Activated CD4-positive, alpha-beta T cell treated with anti-CD3 and anti-CD28 coated beads for 4 hours (primary cell): ENCODE measurements at regions not wholly inside any gene's neighbourhood (a gene's known extent, or its start where the extent isn't known, plus 50 kb on each side); places are given as distances from the start of the nearest gene placed in this dataset.
"Not testable (repeated sequence)": the region's sequence is repeated elsewhere in the genome, so short reads cannot be mapped to it uniquely, and the experiment has no call there.

Experiments
- DNase-seq, 2 donors: peaks; one replicate each; pipeline ENCODE4 v3.0.0-alpha.2; 2020

DNA sequence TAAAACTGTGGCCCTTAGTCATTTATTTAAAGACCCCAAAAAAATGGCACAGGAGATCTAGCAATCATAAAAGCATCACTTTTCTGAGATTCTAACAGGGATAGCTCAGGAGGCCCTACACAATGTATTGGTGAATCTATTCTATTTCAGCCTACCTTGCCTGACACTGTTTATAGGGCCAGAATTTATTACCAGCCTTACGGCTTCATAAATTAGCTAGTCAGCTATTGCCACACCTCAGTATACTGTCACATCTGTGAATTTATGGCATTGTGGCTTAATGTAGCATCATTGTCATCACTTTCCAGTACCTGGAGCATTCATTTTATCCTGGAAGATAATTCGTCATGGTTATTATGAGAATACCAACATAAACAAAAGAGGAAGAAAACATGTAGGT, 121.2 kb upstream of the ERG start:
- no peak for DNase-seq

DNA sequence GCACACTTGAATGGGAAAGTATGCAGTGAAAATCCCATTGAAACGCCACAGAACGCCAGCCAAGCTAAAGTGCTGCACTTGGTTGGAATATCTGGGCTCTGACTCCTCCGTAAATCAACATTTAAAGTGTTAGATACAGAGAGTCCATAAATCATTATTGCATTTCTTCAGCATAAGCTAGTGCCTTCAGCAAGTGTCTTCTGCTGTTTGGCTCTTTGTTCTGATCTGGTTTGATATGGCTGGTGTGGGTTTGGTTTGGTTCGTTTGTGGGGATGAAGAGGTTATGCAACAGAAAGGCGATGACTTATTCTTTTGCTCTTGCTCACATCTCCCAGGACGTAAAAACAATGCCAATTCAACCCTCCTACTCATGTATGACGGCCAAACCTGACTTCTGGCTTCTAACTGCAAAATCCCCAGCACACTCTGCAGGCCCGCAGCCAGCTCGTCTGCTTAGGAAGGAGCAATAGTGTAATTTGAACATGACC, 121.8 kb upstream of the ERG start:
- no peak for DNase-seq

DNA sequence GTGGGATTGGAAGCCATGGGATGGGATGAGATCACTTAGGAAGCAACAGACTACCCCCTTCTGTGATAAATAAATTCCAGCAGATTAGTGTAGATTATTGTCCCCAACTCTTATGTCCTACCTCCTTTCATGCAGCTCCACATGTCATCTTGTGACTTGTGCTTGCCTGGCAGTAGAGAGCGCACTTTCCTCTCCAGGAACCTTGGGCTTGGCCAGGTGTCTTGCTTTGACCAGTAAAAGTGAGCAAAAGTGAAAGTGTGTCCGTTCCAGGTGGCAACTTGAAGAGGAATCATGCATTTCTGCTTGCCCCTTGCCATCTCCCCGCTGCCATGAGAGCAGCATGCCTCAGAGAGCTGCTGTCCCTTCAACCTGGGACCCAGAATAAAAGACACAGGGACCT, 122.9 kb upstream of the ERG start:
- no peak for DNase-seq

DNA sequence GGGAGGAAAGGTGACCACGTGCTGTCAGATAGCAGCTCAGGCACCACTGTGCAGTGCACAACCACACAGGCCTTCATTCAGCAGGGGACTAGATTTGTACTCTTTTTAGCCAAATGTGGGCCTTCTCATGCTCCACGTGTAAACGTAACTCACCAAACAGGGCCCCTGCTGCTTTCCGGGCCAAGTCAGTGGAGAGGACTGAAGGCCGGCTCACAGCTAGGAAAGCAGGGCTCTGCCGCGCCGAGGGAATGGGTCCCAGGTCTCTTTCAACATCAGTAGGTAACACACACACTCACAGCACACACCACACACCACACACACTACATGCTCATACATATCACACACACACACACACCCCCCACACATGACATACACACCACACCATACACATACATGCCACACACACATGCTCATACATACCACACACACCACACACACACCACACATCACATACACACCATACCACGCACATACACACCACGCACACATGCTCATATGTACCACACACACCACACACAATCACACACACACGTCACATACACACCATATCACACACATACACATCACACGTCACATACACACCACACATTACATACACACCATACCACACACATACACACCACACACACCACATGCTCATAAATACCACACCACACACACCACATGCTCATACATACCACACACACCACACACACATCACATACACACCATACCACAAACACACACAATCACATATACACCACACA, 124.0 kb upstream of the ERG start:
- no peak for DNase-seq

DNA sequence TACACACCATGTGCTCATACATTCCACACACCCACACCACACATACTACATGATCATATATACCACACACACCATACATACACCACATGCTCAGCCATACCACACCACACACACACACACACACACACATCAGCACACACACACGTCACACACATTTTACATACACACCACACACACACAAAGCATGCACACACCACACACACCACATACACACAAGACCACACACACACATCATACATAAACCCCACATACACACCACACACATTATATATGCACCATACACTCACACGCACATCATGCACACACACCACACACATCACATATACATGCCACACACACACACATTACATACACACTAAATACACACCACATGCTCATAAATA, 124.5 kb upstream of the ERG start:
- DNase-seq: no peak

DNA sequence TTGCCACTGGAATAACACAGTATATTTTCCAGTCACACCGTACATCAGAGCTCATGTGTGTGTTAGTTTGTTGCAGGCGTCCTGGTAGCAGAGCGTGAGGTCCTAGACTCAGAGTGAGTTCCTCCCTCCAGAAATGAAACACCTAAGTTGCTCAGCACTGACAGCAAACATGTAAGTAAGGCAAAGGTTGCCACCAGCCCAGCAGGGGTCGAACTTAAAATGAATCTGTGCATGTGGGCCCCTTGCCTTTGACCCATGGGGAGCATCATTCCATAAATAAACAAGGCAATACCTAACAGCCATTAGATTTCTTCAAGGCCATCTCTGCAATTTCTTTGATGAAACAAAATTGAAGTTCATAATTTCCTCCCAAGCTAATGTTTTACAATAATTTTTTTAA, 125.3 kb upstream of the ERG start:
- no peak for DNase-seq

DNA sequence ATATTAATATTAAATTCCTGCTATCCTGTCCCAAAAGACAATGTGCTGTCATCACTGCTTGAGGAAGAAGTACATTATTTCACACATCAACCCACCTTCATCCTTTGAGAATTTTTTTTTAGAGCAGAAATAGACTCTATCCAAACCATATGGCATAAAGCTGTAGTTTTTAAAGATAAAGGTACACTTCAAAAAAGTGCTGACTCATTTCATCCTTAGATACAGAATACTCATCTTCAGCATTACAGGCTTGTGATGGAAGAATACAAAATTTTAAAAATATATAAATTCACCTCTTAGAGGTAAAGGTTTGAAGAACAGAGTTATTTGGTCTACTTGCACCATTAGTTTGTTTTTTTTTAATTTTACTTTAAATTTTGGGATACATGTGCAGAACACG, 126.7 kb upstream of the ERG start:
- no peak for DNase-seq

DNA sequence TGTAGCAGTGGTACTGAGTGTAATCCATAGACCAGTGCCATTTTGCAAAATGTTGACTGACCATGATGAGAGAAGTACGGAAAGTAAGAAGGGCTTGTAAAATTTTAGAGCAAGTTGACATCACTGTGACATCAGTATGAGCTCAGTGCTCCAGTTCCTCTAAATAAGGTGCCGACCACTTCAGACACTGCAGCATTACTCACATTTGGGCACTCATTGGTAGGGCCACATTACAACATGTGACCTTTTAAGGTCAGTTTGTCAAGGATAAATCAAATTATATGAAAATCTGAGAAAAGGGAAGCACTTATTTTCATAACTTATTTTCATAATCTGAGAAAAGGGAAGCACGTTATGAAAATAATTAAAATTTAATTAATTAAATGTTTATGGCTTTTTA, 128.0 kb upstream of the ERG start:
- no peak for DNase-seq

DNA sequence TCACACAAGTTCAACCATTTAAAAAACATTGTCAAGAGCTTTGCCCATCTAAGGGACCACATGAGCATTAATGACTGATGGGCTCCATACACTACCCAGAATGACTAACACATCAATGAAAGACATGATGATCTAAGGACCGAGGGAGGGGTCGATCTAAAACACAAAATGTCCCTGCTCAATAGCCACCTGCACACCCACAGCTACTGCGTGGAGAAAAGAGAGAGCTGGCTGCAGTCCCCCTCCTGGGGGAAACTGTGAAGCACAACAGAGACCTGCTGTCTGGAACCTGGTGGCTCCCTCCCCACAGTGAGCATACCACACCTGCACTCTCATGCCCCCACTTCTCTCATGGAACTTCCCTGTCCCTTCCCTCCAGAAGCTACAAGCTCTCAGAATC, 130.1 kb upstream of the ERG start:
- DNase-seq: no peak

DNA sequence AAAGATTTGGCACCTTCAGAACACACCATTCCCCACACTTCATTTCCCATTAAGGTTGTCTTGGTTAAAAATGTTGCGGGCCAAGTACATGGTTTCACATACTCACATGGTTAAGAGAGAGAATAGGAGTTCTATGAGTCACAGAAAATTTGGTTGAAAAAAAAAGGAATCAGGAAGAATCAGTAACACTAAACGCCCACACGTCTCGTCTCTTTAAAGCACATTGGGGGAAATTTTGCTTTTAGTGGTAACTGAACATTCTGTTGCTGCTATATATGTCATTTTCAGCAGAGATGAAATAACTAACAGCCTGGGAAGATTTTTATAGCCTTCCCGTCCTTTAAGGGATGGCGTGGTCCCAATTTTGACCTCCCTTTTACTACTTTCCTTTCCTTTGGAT, 132.9 kb upstream of the ERG start:
- no peak for DNase-seq

DNA sequence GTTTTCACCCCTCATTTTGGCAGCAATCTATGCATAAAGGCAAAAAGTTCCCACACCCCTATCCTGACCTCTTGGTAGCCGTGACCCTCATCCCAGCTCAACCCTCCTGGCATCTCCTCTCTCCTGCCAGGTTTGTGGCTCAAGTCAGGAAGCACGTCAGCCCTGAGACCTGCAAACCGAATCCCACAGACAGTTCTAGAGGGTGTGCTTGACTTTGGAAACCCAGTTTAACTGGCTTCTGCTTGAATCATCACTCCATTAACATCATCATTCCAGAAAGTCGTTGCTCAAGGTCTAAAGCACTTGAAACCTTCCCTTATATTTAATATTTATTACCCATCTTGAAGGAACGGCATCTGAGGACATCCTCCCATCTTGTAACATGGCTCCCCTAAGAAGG, 133.4 kb upstream of the ERG start:
- DNase-seq: no peak

DNA sequence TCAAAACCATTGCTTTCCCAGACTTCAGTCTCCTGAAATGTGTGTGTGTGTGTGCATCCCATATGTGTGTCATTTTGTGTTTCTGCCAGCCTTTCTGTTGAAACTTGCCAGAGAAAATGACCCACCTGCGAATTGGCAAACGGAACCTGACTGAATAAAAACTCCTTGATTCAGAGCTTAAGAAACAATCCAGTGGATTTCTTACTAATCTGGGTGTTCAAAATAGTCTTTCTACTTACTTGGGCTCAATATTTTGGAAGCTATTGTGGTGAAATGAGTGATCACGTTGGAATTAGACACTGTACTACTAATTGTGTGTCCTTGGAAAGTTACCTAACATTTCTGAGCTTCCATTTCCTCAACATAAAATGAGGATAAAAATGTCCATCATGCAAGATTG, 138.9 kb upstream of the ERG start:
- no peak for DNase-seq

DNA sequence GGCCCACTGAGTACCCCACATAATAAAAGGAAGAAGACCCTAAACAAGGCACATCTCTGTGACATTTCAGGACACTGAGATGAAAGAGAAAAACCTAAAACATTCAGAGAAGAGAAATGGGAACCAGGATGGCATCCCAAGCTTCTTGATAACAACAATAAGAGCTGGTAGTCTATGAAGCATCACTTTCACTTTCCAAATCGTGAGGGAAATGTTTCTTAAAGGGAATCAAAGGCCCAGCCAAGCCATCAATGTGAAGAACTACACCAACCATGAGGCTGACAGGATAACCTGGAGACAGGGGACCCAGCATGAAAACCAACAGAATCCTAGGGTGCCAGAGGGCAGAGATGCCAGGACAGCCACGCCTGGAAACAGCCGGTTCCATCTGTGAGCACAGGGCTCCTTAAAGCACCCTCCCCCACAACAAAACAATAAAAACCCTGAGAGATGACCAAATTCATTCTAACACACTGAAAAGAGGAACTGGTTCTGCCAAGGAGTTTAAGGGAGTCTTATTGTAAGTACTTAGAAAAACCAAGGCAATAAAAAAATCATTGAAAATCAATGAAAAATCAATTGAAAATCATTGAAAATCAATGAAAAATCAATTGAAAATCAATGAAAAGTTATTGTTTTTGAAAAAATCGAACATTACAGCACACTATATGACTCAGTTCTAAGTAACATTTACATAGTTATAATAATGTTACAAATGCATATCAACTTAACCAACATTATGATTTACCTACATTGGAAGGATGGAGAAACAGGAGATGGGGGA, 141.5 kb upstream of the ERG start:
- DNase-seq: no peak

DNA sequence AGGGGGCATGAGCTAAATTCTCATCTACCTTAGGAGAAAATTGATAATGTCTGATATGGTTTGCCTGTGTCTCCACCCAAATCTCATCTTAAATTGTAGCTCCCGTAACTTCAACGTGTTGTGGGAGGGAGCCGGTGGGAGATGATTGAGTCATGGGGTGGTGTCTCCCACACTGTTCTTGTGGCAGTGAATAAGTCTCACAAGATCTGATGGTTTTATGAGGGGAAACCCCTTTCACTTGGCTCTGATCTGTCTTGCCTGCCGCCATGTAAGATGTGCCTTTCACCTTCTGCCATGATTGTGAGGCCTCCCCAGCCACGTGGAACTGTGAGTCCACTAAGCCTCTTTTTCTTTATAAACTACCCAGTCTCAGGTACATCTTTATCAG, 142.1 kb upstream of the ERG start:
- DNase-seq: not testable (repeated sequence)

DNA sequence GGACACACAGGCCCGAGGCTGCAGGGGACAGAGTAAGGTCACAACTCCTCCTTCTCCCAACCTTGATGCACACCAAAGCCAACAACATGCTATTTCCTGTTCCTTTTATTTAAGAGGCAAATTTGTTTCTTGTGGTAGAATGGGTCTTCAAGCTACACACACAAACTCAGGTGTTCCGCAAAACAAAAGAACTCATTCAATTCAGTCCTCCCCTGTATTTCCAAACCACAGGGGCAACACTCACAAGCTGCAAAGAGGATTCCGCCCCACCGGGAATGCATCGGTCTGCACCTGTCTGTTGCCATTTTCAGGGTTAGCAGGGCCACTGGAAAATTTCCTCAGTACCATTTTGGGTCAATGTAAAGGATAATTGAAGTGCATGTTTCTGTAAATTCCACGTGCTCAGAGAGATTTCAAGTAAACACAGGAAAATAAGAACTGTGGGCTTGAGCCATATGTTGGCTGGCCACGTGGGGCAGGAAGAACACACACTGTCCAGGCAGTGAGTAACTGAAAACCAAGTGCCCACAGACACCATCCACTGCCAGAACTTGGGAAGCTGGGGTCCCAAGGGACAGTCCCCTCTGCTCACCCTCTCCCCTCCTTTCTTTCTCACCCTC, 145.2 kb upstream of the ERG start:
- DNase-seq: no peak

DNA sequence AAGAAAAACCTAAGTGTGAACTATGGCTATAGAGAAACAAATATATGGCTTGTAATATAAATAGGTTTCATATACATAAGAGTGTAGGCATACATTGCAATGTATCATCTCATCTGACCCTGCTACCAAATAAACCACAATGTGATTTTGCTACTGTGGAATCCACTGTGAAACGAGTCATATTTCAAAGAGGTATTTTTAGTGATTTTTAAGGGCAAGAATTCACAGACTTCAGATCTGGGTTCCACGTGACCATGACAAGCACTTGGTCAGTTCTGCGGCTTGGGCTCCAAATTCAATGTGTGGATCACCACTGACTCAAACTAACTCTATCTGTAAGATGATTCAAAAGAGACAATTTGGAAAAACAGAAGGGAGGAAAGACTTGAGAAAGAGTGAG, 147.0 kb upstream of the ERG start:
- no peak for DNase-seq

DNA sequence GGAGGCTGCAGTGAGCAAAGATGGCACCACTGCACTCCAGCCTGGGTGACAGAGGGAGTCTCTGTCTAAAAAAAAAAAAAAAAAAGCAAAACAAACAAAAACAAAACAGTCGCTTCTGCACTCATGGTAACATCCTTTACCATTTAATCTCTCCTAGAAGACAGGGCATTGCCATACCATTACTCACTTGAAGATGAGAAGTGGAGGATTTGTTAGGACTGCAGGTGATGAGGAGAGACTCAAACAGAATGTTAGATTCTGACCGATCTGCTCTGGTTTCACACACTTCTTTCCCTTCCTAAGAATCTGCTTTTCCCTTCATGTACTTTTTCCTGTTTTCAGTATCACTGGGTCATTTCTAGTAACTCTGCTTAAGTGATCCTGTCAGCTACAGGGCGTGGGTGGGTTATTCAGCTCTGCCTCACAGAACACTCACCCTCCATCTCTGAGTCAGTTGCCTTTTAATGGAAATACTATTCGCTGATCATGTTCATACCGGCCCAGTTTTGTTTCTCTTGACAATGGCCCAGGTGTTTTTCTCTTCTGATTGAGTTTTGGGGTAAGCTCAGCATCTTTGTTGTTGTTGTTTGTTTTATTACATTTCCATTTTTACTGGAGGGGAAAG, 148.0 kb upstream of the ERG start:
- no peak for DNase-seq

DNA sequence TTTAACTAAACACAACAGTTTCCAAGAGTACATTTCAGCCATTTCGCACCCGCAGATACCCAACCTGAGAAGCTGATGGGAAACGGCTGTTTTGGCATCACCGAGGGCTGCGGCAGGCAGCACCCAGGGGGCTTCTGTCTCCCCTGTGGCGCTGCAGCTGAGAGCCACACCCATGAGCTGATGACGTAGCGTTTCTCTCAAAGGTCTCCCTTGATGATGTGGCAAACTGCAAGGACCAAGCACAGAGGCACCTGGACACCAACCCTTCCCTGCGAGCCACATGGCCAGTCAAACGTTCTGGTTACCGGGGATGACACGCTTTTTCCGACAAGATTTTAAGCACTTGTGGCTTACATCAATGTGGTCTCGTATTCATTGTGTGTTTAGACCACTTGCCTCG, 150.8 kb upstream of the ERG start:
- DNase-seq: no peak

DNA sequence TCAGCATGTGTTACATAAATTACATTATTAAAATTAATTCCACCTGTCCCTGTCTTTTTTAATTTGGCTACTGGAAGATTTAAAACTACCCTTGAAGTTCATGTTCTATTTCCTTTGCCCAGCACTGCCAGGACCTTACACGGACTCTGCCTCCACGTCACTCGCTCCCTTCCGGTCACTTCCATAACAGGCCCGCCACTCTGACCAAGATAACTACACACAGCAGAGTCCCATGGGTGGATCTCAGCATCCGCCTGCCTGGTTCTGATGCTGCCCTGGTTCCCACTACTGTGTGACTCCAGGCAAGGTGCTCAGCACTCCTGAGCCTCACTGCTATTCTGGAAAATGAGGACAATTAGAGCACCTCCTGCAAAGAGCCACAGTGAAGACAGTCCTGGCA, 153.3 kb upstream of the ERG start:
- no peak for DNase-seq

DNA sequence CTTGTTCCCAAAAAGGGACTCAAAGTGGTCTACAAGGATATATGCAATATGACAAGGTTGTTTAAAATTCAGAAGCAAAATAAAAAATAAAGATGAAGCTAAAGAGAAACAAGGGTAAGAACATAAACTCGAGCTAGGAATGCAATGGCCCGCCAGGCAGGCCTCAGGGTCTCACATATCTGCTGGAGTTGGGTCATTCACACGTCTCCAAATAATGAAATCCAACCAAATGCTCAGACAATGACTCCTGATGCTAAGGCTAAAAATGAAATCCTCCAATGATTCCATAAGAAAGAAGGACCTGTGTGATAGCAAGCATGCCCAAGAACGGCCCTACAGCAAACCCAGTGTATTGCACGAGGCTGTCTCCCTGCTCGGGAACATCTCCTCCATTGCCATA, 153.3 kb upstream of the ETS2 start:
- DNase-seq: no peak

DNA sequence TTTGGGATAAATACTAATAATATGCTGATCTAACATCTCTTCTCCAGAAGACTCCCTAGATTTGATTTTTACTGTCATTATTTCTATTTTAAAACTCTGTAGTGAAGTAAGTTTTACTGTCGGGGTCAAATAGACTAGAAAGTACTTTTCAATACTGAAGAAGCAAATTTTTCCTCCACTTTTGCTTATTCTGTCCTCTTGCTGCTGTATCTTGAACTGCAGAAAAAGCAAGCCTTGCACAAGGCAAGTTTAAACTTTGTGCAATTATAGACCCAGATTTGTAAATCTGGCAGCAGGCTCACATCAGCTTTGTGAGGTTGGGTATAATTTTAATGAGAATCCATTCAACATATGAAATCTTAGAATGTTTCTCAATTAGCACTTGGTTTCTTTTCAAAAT, 151.1 kb upstream of the ETS2 start:
- no peak for DNase-seq

DNA sequence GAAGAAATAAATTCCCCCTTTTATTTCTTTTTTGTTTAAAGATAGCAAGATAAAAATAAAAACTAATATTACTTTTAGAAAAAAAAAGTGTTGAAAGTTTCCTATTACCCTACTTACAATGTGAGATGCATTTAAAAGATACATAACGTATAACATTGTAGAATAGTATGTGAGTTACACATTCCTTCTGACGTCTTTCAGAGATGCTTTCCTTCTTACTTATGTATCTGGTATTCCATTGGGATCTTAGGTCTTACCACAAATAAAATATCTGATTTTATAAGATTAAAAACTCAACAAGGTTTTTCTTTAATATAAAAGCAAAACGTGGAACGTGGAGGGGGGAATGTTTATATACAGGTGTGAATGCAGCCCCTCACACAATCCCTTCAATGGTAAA, 147.2 kb upstream of the ETS2 start:
- DNase-seq: no peak

DNA sequence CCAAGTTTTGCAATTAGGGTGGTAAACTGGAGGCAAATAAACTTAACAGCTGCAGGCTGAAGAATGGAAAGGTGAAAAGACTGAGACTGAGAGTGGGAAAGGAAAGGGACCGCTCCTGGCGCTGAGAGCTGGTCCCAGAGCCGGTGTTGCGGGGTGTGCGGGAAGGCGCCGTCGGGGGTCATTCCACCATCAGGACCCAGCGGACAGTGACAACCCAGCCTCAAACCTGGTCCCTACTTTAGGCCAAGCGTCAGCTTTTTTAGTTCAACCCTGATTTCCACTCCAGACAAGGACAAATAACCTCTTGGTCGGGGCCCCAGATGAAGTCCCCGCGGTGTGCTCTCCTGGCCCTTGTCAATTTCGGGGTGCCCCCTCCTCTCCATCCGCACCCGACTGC, 145.8 kb upstream of the ETS2 start:
- no peak for DNase-seq
